ENCODE measurements at regions not wholly inside any gene's neighbourhood (a gene's known extent, or its start where the extent isn't known, plus 50 kb on each side); places are given as distances from the start of the nearest gene placed in this dataset.

DNA sequence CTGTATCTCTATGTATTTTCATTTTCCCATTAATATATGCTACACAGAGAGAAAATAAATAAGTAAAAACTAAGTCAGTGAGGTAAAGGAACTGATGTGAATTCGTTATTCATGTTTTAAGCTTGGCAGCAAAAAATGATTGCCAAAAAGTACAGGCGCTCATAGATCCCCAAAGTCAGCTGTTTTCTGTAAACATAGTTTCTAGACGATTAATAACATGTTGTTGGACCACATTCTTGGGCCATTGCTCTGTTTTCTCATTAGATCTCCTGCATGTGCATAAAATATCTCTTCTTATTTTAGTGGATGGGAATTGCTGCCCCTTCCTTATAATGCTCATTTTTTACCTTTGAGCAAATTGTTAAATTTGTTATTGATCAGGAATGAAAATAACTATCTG, 215.2 kb downstream of the TLE1 start:
- no peaks in the 10 kb centered on the region for H3F3A ChIP-seq (ENCODE audit: insufficient read depth, low read length)
- TF ChIP-seq, protein P1, sequence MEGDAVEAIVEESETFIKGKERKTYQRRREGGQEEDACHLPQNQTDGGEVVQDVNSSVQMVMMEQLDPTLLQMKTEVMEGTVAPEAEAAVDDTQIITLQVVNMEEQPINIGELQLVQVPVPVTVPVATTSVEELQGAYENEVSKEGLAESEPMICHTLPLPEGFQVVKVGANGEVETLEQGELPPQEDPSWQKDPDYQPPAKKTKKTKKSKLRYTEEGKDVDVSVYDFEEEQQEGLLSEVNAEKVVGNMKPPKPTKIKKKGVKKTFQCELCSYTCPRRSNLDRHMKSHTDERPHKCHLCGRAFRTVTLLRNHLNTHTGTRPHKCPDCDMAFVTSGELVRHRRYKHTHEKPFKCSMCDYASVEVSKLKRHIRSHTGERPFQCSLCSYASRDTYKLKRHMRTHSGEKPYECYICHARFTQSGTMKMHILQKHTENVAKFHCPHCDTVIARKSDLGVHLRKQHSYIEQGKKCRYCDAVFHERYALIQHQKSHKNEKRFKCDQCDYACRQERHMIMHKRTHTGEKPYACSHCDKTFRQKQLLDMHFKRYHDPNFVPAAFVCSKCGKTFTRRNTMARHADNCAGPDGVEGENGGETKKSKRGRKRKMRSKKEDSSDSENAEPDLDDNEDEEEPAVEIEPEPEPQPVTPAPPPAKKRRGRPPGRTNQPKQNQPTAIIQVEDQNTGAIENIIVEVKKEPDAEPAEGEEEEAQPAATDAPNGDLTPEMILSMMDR (IDR thresholded peaks at IDR 0.05; ENCODE audit: low read length), result no peak
- TF ChIP-seq EZH2 (optimal IDR thresholded peaks at IDR 0.05; ENCODE audit: low read depth, low read length) (no peak), EZH2phosphoT487 (IDR thresholded peaks at IDR 0.05; ENCODE audit: low read length) (no peak)
- no peak overlapping the region for H3K4me2 ChIP-seq (ENCODE audit: low read depth, low read length)
- no peaks in the 10 kb centered on the region for H4K20me1 ChIP-seq (ENCODE audit: insufficient read depth, low read length)
- H3K4me3 ChIP-seq (ENCODE audit: low read length), result no peak overlapping the region
- no peak overlapping the region for H3K9ac ChIP-seq (ENCODE audit: low read length)
- H3K36me3 ChIP-seq (replicated peaks; ENCODE audit: insufficient read depth, low read length), result no peaks in the 10 kb centered on the region
- no peak overlapping the region for H3K27ac ChIP-seq (ENCODE audit: low read length)
- H3K27me3 ChIP-seq (replicated peaks; ENCODE audit: insufficient read depth, low read length), result no peaks in the 10 kb centered on the region
- no peaks in the 10 kb centered on the region for H3K79me2 ChIP-seq (ENCODE audit: low read length)
- H3K4me1 ChIP-seq (ENCODE audit: low read length), result no peaks in the 10 kb centered on the region
- no peaks in the 10 kb centered on the region for H3K9me3 ChIP-seq (replicated peaks; ENCODE audit: insufficient read depth, low read length)
- H2AFZ ChIP-seq (ENCODE audit: low read length), result no peak overlapping the region
- H3K9me2 ChIP-seq (replicated peaks; ENCODE audit: insufficient read depth, low read length), result no peaks in the 10 kb centered on the region
- no peak for DNase-seq

- Histone ChIP-seq H3K4me2 (ENCODE audit: low read depth, low read length) (no peak overlapping the region), H3K79me2 (ENCODE audit: low read length) (no peaks in the 10 kb centered on the region), H3F3A (ENCODE audit: insufficient read depth, low read length) (no peaks in the 10 kb centered on the region), H4K20me1 (ENCODE audit: insufficient read depth, low read length) (no peaks in the 10 kb centered on the region), H3K27ac (ENCODE audit: low read length) (no peak overlapping the region), H3K9me3 (replicated peaks; ENCODE audit: insufficient read depth, low read length) (no peaks in the 10 kb centered on the region), H3K9me2 (replicated peaks; ENCODE audit: insufficient read depth, low read length) (no peaks in the 10 kb centered on the region), H3K4me3 (ENCODE audit: low read length) (no peak overlapping the region), H3K4me1 (ENCODE audit: low read length) (no peaks in the 10 kb centered on the region), H3K27me3 (replicated peaks; ENCODE audit: insufficient read depth, low read length) (no peaks in the 10 kb centered on the region), H2AFZ (ENCODE audit: low read length) (no peak overlapping the region), H3K9ac (ENCODE audit: low read length) (no peak overlapping the region), H3K36me3 (replicated peaks; ENCODE audit: insufficient read depth, low read length) (no peaks in the 10 kb centered on the region)
- TF ChIP-seq, protein P1 (IDR thresholded peaks at IDR 0.05; ENCODE audit: low read length), result no peak
- TF ChIP-seq EZH2phosphoT487 (IDR thresholded peaks at IDR 0.05; ENCODE audit: low read length) (no peak), EZH2 (optimal IDR thresholded peaks at IDR 0.05; ENCODE audit: low read depth, low read length) (no peak)
- no peak for DNase-seq
Measured at GRCh38 chr9:81473708-81474107, 215.6 kb downstream of the TLE1 start.

- Histone ChIP-seq H3K27me3 (replicated peaks; ENCODE audit: insufficient read depth, low read length) (no peaks in the 10 kb centered on the region), H3K4me3 (ENCODE audit: low read length) (no peak overlapping the region), H3K4me2 (ENCODE audit: low read depth, low read length) (no peak overlapping the region), H3K9ac (ENCODE audit: low read length) (no peak overlapping the region), H3K27ac (ENCODE audit: low read length) (no peak overlapping the region), H3K36me3 (replicated peaks; ENCODE audit: insufficient read depth, low read length) (no peaks in the 10 kb centered on the region), H4K20me1 (ENCODE audit: insufficient read depth, low read length) (no peaks in the 10 kb centered on the region), H3K9me2 (replicated peaks; ENCODE audit: insufficient read depth, low read length) (no peaks in the 10 kb centered on the region), H3K4me1 (ENCODE audit: low read length) (no peaks in the 10 kb centered on the region), H3K9me3 (replicated peaks; ENCODE audit: insufficient read depth, low read length) (no peaks in the 10 kb centered on the region), H3K79me2 (ENCODE audit: low read length) (no peaks in the 10 kb centered on the region), H3F3A (ENCODE audit: insufficient read depth, low read length) (no peaks in the 10 kb centered on the region), H2AFZ (ENCODE audit: low read length) (no peak overlapping the region)
- DNase-seq, result no peak
- TF ChIP-seq, protein P1 (IDR thresholded peaks at IDR 0.05; ENCODE audit: low read length), result no peak
- TF ChIP-seq EZH2phosphoT487 (IDR thresholded peaks at IDR 0.05; ENCODE audit: low read length), result no peak
- TF ChIP-seq EZH2 (optimal IDR thresholded peaks at IDR 0.05; ENCODE audit: low read depth, low read length), result no peak
Measured at GRCh38 chr9:81473206-81473605, 216.1 kb downstream of the TLE1 start.
